ENCODE measurements at regions not wholly inside any gene's neighbourhood (a gene's known extent, or its start where the extent isn't known, plus 50 kb on each side); places are given as distances from the start of the nearest gene placed in this dataset.

DNA sequence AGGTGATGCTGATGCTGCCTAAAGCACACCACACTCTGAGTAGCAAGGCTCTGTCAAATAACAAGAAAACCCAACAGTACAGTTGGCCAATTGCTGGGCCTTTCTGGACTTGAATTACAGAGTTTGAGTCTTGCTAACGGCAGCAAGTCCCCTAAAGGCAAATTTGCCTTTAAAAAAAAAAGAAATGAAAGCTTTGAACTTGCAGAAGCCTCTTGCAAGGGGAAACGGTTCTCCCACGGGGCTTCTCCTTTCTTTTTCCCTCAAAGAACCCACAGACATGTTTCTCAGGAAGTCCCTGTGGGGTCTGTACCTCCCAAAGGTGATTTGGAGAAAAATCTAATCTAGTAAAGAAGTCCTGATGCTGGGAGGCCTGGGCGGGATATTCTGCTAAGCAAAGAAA lies 191.3 kb upstream of the MYL2 start:
- no peak overlapping the region for H2AFZ ChIP-seq (ENCODE audit: low read length, unreplicated experiment)
- no peaks in the 10 kb centered on the region for H3K4me1 ChIP-seq (ENCODE audit: control insufficient read depth, insufficient read depth, low read length, unreplicated experiment)
- no peak overlapping the region for H3K4me3 ChIP-seq (ENCODE audit: low read depth, low read length)
- H3K36me3 ChIP-seq (ENCODE audit: insufficient read depth, low read length), result no peaks in the 10 kb centered on the region
- no peak overlapping the region for H3K27ac ChIP-seq (ENCODE audit: low read depth, low read length)
- H3K79me2 ChIP-seq (ENCODE audit: control insufficient read depth, insufficient read depth, low read length, unreplicated experiment), result no peaks in the 10 kb centered on the region
- peaks cover 96% of the 10 kb centered on the region for H3K27me3 ChIP-seq (ENCODE audit: insufficient read depth, low read length)

DNA sequence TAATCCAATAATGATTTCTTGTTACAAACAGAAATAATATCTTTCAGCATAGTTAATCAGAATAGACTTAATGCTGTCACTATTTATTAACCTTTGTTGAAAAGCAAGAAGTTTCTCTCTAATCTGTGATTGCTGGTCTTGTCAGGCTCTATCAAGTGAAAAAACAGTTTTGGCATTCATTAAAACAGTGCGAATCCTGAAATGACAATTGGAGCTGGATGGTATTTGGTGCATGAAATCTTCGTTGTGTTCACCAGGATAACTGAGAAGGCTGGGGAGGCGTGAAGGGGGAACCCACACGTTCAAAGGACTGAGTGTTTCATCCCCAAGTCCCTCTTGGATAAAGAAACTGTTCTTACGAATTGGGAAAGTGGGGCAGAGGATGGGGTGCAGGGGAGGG lies 190.2 kb upstream of the MYL2 start:
- H2AFZ ChIP-seq (ENCODE audit: low read length, unreplicated experiment), result no peak overlapping the region
- H3K36me3 ChIP-seq (ENCODE audit: insufficient read depth, low read length), result no peaks in the 10 kb centered on the region
- peaks cover 89% of the 10 kb centered on the region for H3K27me3 ChIP-seq (ENCODE audit: insufficient read depth, low read length)

GRCh38 chr12:111108726-111109125 lies 188.3 kb upstream of the MYL2 start:
- Histone ChIP-seq H3K79me2 (ENCODE audit: control insufficient read depth, insufficient read depth, low read length, unreplicated experiment) (no peaks in the 10 kb centered on the region), H3K4me1 (ENCODE audit: control insufficient read depth, insufficient read depth, low read length, unreplicated experiment) (no peaks in the 10 kb centered on the region), H3K27me3 (ENCODE audit: insufficient read depth, low read length) (peaks cover 88% of the 10 kb centered on the region)

More for the DNA sequence above, 190.2 kb upstream of the MYL2 start:
- Histone ChIP-seq H3K4me3 (ENCODE audit: low read depth, low read length) (no peak overlapping the region), H3K79me2 (ENCODE audit: control insufficient read depth, insufficient read depth, low read length, unreplicated experiment) (no peaks in the 10 kb centered on the region), H3K4me1 (ENCODE audit: control insufficient read depth, insufficient read depth, low read length, unreplicated experiment) (no peaks in the 10 kb centered on the region), H3K27ac (ENCODE audit: low read depth, low read length) (no peak overlapping the region)

GRCh38 chr12:111107392-111108178 lies 187.2 kb upstream of the MYL2 start:
- H3K27ac ChIP-seq (ENCODE audit: low read depth, low read length), result no peak overlapping the region
- no peaks in the 10 kb centered on the region for H3K4me1 ChIP-seq (ENCODE audit: control insufficient read depth, insufficient read depth, low read length, unreplicated experiment)
- H3K79me2 ChIP-seq (ENCODE audit: control insufficient read depth, insufficient read depth, low read length, unreplicated experiment), result no peaks in the 10 kb centered on the region
- peaks cover 89% of the 10 kb centered on the region for H3K27me3 ChIP-seq (ENCODE audit: insufficient read depth, low read length)
- no peak overlapping the region for H2AFZ ChIP-seq (ENCODE audit: low read length, unreplicated experiment)
- H3K36me3 ChIP-seq (ENCODE audit: insufficient read depth, low read length), result no peaks in the 10 kb centered on the region
- H3K4me3 ChIP-seq (ENCODE audit: low read depth, low read length), result no peak overlapping the region

More at GRCh38 chr12:111108726-111109125, 188.3 kb upstream of the MYL2 start:
- no peaks in the 10 kb centered on the region for H3K36me3 ChIP-seq (ENCODE audit: insufficient read depth, low read length)
- no peak overlapping the region for H3K4me3 ChIP-seq (ENCODE audit: low read depth, low read length)
- H3K27ac ChIP-seq (ENCODE audit: low read depth, low read length), result no peak overlapping the region
- H2AFZ ChIP-seq (ENCODE audit: low read length, unreplicated experiment), result no peak overlapping the region

GRCh38 chr12:111105294-111105693 lies 184.9 kb upstream of the MYL2 start:
- Histone ChIP-seq H3K4me1 (ENCODE audit: control insufficient read depth, insufficient read depth, low read length, unreplicated experiment) (no peaks in the 10 kb centered on the region), H3K27ac (ENCODE audit: low read depth, low read length) (no peak overlapping the region), H2AFZ (ENCODE audit: low read length, unreplicated experiment) (no peak overlapping the region), H3K27me3 (ENCODE audit: insufficient read depth, low read length) (peaks cover 89% of the 10 kb centered on the region), H3K79me2 (ENCODE audit: control insufficient read depth, insufficient read depth, low read length, unreplicated experiment) (no peaks in the 10 kb centered on the region), H3K4me3 (ENCODE audit: low read depth, low read length) (no peak overlapping the region), H3K36me3 (ENCODE audit: insufficient read depth, low read length) (no peaks in the 10 kb centered on the region)

DNA sequence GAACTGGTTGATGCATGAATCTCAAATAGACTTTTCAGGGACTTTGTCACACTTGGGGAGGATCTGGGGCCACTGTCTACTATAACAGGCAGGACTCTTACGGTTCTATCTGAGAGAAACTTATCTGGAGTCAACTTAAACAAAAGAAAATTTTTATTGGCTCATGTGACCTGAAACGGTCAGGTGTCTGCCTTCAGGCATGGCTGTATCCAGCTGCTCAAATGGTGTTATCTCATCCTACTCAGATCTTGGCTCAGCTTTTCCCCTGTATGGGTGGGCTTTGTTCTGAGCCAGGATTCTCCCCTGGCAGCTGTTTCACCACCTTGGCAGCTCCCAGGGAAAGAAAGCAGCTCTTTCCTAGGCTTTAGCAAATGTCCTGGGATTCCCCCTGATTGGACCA lies 183.2 kb upstream of the MYL2 start:
- no peak overlapping the region for H2AFZ ChIP-seq (ENCODE audit: low read length, unreplicated experiment)
- no peak overlapping the region for H3K4me3 ChIP-seq (ENCODE audit: low read depth, low read length)
- no peaks in the 10 kb centered on the region for H3K4me1 ChIP-seq (ENCODE audit: control insufficient read depth, insufficient read depth, low read length, unreplicated experiment)
- H3K27ac ChIP-seq (ENCODE audit: low read depth, low read length), result no peak overlapping the region
- H3K36me3 ChIP-seq (ENCODE audit: insufficient read depth, low read length), result no peaks in the 10 kb centered on the region
- peaks cover 89% of the 10 kb centered on the region for H3K27me3 ChIP-seq (ENCODE audit: insufficient read depth, low read length)
- no peaks in the 10 kb centered on the region for H3K79me2 ChIP-seq (ENCODE audit: control insufficient read depth, insufficient read depth, low read length, unreplicated experiment)

DNA sequence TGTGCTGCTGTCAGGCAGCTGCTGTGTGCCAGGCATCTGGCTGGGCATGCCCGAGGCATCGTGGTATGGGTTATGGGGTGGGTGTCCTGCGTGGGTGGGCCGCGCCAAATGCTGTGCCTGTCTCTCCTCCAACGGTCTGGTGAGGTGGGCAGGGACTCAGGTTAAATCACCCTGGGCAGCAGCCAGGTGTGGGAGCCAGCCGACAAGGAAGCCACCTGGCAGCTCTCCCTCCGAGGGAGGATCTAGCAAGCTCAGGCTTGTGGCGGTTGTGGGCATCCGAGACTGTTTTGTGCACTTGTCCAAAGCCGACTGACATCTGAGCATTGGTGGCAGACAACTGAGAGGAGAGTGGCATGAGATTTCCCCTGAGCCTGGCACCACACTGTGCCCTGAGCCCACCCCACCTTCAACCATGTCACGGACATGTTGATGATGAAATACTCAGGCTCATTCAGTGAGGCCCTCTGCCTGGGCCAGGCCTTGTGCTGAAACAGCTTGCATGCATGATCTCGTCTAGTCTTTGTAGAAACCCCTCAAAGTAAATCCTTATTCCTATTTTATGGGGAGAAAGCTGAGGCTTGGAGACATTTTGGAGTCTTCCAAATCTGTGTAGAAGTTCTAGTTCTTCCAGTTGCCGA lies 181.8 kb upstream of the MYL2 start:
- no peak overlapping the region for H2AFZ ChIP-seq (ENCODE audit: low read length, unreplicated experiment)
- H3K79me2 ChIP-seq (ENCODE audit: control insufficient read depth, insufficient read depth, low read length, unreplicated experiment), result no peaks in the 10 kb centered on the region
- H3K36me3 ChIP-seq (ENCODE audit: insufficient read depth, low read length), result no peaks in the 10 kb centered on the region
- no peak overlapping the region for H3K4me3 ChIP-seq (ENCODE audit: low read depth, low read length)
- no peaks in the 10 kb centered on the region for H3K4me1 ChIP-seq (ENCODE audit: control insufficient read depth, insufficient read depth, low read length, unreplicated experiment)
- H3K27ac ChIP-seq (ENCODE audit: low read depth, low read length), result no peak overlapping the region
- peaks cover 87% of the 10 kb centered on the region for H3K27me3 ChIP-seq (ENCODE audit: insufficient read depth, low read length)

DNA sequence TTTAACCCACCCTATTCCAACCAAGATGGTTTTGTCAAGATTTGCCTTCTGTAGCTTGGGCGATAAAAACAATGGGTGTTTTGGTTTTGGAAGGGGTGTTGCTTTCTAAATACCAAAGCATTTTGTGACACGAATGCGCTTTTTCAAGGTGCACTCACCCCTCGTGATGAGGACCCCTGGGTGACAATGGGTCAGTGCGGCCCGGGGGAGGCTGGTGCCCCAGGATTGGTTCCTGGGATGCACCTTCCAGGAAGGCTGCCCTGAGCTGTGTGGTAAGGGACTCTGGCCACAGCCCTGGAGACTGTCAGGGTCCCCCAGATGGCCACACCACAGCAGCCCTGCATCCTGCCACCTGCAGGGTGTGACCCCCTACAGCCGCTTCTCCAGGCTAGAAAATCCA lies 180.6 kb upstream of the MYL2 start:
- H3K4me3 ChIP-seq (ENCODE audit: low read depth, low read length), result no peak overlapping the region
- no peaks in the 10 kb centered on the region for H3K36me3 ChIP-seq (ENCODE audit: insufficient read depth, low read length)
- no peaks in the 10 kb centered on the region for H3K4me1 ChIP-seq (ENCODE audit: control insufficient read depth, insufficient read depth, low read length, unreplicated experiment)
- no peak overlapping the region for H3K27ac ChIP-seq (ENCODE audit: low read depth, low read length)
- no peak overlapping the region for H2AFZ ChIP-seq (ENCODE audit: low read length, unreplicated experiment)
- no peaks in the 10 kb centered on the region for H3K79me2 ChIP-seq (ENCODE audit: control insufficient read depth, insufficient read depth, low read length, unreplicated experiment)
- H3K27me3 ChIP-seq (ENCODE audit: insufficient read depth, low read length), result peaks cover 89% of the 10 kb centered on the region

DNA sequence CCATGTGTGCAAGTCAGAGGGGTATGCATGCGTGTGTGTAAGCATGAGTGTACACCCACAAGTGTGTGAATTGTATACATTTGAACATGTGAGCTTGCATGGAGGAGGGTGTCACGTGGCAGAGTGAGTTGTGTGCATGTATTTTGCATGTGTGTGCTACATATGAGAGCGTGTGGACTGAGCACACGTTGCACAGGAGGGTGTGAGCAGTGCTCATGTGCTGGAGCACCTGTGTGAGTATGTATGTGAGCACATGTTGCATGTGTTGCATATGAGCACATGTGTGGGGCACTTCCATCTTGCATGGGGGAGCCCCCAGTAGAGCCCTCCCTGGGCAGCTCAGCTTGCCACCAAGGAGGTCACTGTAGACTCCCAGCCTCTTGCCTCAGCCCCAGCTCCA lies 180.2 kb upstream of the MYL2 start:
- Histone ChIP-seq H3K27me3 (ENCODE audit: insufficient read depth, low read length) (peaks cover 94% of the 10 kb centered on the region), H3K79me2 (ENCODE audit: control insufficient read depth, insufficient read depth, low read length, unreplicated experiment) (no peaks in the 10 kb centered on the region), H2AFZ (ENCODE audit: low read length, unreplicated experiment) (no peak overlapping the region), H3K27ac (ENCODE audit: low read depth, low read length) (no peak overlapping the region), H3K4me3 (ENCODE audit: low read depth, low read length) (no peak overlapping the region), H3K4me1 (ENCODE audit: control insufficient read depth, insufficient read depth, low read length, unreplicated experiment) (no peaks in the 10 kb centered on the region), H3K36me3 (ENCODE audit: insufficient read depth, low read length) (no peaks in the 10 kb centered on the region)

DNA sequence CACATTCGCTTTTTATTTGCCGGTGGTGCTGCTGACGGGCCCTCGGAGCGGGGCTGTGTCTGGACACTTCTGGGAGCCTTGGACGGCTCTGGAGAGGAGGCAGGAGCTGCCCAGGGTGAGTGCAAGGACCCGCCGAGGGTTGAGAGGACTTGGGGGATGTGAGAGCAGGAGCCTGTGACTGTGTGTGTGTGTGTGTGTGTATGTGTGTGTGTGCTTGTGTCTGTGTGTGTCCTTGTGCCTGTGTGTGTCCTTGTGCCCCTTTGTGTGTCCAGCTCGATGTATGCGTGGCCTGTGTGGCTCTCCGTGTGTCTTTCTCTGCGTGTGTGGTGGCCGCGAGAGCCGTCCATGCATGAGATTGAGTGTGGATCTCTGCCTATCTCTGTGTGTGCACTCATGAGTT lies 179.6 kb upstream of the MYL2 start:
- H3K27ac ChIP-seq (ENCODE audit: low read depth, low read length), result no peak overlapping the region
- H3K4me3 ChIP-seq (ENCODE audit: low read depth, low read length), result no peak overlapping the region
- peaks cover 97% of the 10 kb centered on the region for H3K27me3 ChIP-seq (ENCODE audit: insufficient read depth, low read length)
- no peaks in the 10 kb centered on the region for H3K4me1 ChIP-seq (ENCODE audit: control insufficient read depth, insufficient read depth, low read length, unreplicated experiment)
- H2AFZ ChIP-seq (ENCODE audit: low read length, unreplicated experiment), result no peak overlapping the region
- H3K36me3 ChIP-seq (ENCODE audit: insufficient read depth, low read length), result no peaks in the 10 kb centered on the region
- no peaks in the 10 kb centered on the region for H3K79me2 ChIP-seq (ENCODE audit: control insufficient read depth, insufficient read depth, low read length, unreplicated experiment)

DNA sequence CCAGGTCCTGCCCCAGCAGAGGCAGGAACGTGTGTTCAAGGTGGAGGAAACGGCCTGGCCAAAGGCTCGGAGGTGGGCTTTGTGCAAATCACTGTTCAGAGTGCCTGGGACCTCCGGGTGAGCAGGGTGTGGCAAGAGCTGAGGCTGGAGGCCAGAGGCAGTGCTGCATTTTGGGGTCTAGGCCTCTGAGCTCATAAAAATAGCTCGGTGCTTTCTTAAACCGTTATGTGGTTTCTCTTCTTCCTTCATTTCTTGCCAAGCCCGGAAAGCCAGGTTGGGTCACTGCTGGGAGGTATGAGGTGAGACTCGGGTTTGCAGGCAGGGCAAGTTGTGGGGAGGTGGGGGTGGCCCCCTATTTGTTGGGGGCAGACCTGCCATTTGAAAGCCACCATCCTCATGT lies 178.8 kb upstream of the MYL2 start:
- Histone ChIP-seq H3K4me1 (ENCODE audit: control insufficient read depth, insufficient read depth, low read length, unreplicated experiment) (no peaks in the 10 kb centered on the region), H2AFZ (ENCODE audit: low read length, unreplicated experiment) (no peak overlapping the region), H3K36me3 (ENCODE audit: insufficient read depth, low read length) (no peaks in the 10 kb centered on the region), H3K4me3 (ENCODE audit: low read depth, low read length) (no peak overlapping the region), H3K27ac (ENCODE audit: low read depth, low read length) (no peak overlapping the region), H3K79me2 (ENCODE audit: control insufficient read depth, insufficient read depth, low read length, unreplicated experiment) (no peaks in the 10 kb centered on the region), H3K27me3 (ENCODE audit: insufficient read depth, low read length) (peaks cover 97% of the 10 kb centered on the region)

All from ACC112 (cell line).